ENCODE measurements at regions not wholly inside any gene's neighbourhood (a gene's known extent, or its start where the extent isn't known, plus 50 kb on each side); places are given as distances from the start of the nearest gene placed in this dataset.

DNA sequence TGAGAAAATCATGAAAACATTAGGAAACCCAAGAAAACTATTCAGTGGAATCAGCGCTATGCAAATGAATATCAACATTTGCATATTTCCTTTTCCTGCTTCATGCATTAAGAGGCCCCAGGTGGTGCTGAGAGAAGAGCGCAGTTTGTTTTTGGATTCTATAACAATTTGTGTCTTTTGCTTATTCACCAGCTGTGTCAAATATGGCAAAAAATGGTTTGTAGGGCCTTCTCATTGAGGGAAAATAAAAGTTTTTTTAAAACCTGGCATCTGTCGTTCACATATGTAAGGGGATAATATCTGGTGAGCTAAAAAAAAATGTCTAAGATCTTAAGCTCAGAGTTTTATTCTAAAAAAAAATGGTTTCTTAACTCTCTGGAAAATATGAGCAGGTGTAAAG lies 122.5 kb upstream of the ROBO2 start (continued):
- TF ChIP-seq JUN (IDR thresholded peaks at IDR 0.05; ENCODE audit: borderline replicate concordance, low read depth, low read length) (no peak), JUN (CRISPR knock-in tag; IDR thresholded peaks at IDR 0.05; ENCODE audit: borderline replicate concordance) (no peak), ZNF41 (CRISPR knock-in tag; conservative IDR thresholded peaks at IDR 0.05) (no peak), CREB3L1 (IDR thresholded peaks at IDR 0.05; ENCODE audit: borderline replicate concordance, low read depth) (no peak), TEAD4 (IDR thresholded peaks at IDR 0.05; ENCODE audit: low read length) (no peak), TEAD4 (CRISPR knock-in tag; IDR thresholded peaks at IDR 0.05; ENCODE audit: borderline replicate concordance) (no peak), ZNF584 (CRISPR knock-in tag; IDR thresholded peaks at IDR 0.05; ENCODE audit: low read depth) (no peak), BRF2 (IDR thresholded peaks at IDR 0.05; ENCODE audit: borderline replicate concordance, insufficient read depth, insufficient read length) (no peak), RAD51 (IDR thresholded peaks at IDR 0.05; ENCODE audit: borderline replicate concordance, low read depth) (no peak), SAFB (IDR thresholded peaks at IDR 0.05; ENCODE audit: borderline replicate concordance, low read depth, low read length) (no peak)

DNA sequence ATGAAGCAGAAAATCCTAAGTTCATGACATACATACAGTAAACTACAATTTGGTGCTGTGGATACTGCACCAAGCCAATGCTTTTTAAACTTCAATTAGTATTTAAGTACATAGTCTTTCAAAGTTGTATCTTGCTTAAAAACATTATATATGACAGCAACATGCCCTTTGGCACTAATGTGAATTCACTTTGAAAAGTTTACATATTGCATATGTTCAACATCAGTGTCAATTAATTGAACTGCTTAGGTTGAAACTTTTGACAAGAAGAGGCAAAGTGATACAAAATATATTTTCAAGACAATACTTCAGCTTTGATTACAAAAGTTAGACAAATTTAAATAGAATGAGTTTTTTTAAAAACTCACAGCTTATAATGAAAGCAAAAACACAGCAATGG lies 119.4 kb upstream of the ROBO2 start:
- H3K4me3 ChIP-seq: no peak overlapping the region
- CTCF ChIA-PET (ENCODE audit: low intra/inter-chr PET ratio): no interaction called here
- no peak for FAIRE-seq
- TF ChIP-seq TFAM (CRISPR knock-in tag; conservative IDR thresholded peaks at IDR 0.05) (no peak), PCBP1 (IDR thresholded peaks at IDR 0.05; ENCODE audit: low read depth, low read length, poor library complexity, severe bottlenecking) (no peak), RAD51 (IDR thresholded peaks at IDR 0.05; ENCODE audit: borderline replicate concordance, low read depth) (no peak), ZNF274 (IDR thresholded peaks at IDR 0.05; ENCODE audit: borderline replicate concordance, low read depth, low read length) (no peak), HNRNPUL1 (IDR thresholded peaks at IDR 0.05; ENCODE audit: low read length) (no peak), HIVEP1 (CRISPR knock-in tag; IDR thresholded peaks at IDR 0.05) (no peak), IRF2 (CRISPR knock-in tag; IDR thresholded peaks at IDR 0.05) (no peak), NCOA2 (IDR thresholded peaks at IDR 0.05; ENCODE audit: partially characterized antibody in 2 of 2) (no peak)

More for the DNA sequence above, 119.4 kb upstream of the ROBO2 start:
- H3K4me1 ChIP-seq (replicated peaks in 1 of 2; ENCODE audit: control insufficient read depth in 2 of 2, insufficient read depth in 2 of 2, low read length in 2 of 2): no peaks in the 10 kb centered on the region
- in situ Hi-C loops (cut with MboI): no loop called here
- H2AFZ ChIP-seq (ENCODE audit: low read depth, low read length): no peak overlapping the region
- no peak for DNase-seq (ENCODE audit: extremely low read depth in 1 of 4, low spot score in 3 of 4)
- H3K27ac ChIP-seq (ENCODE audit: extremely low read depth, low read depth, low read length): no peak overlapping the region
- intact Hi-C loops (cut with micrococcal nuclease): no loop called here
- no peaks in the 10 kb centered on the region for H4K20me1 ChIP-seq (replicated peaks; ENCODE audit: control insufficient read depth, insufficient read depth, low read length)
- H3K9ac ChIP-seq (ENCODE audit: insufficient read depth in 1 of 2, low read depth in 2 of 2, low read length in 2 of 2): no peak overlapping the region
- H3K4me2 ChIP-seq (ENCODE audit: insufficient read depth, low read length): no peak overlapping the region
- POLR2A ChIA-PET: no interaction called here
- ATAC-seq: no peak
- no peaks in the 10 kb centered on the region for H3K79me2 ChIP-seq (ENCODE audit: control insufficient read depth, insufficient read depth, low read length)
- no TSS peak for BruUV-seq (replicated peaks)
- H3K27me3 ChIP-seq (ENCODE audit: control insufficient read depth in 2 of 2, insufficient read depth in 2 of 2, low read length in 2 of 2): no peaks in the 10 kb centered on the region
- no peaks in the 10 kb centered on the region for H3K36me3 ChIP-seq (ENCODE audit: control insufficient read depth, insufficient read depth, low read length)
- no peaks in the 10 kb centered on the region for H3K9me3 ChIP-seq (replicated peaks; ENCODE audit: control insufficient read depth, insufficient read depth, low read depth, low read length)
- H3K9me1 ChIP-seq (ENCODE audit: control insufficient read depth, insufficient read depth, low read length): no peaks in the 10 kb centered on the region

All from K562 (cell line).